ENCODE measurements at regions not wholly inside any gene's neighbourhood (a gene's known extent, or its start where the extent isn't known, plus 50 kb on each side); places are given as distances from the start of the nearest gene placed in this dataset.
"Not testable (repeated sequence)": the region's sequence is repeated elsewhere in the genome, so short reads cannot be mapped to it uniquely, and the experiment has no call there.

- no peak for ATAC-seq
- H3K27ac ChIP-seq: no peak overlapping the region
- H3K4me3 ChIP-seq: no peak overlapping the region
- intact Hi-C loops (cut with DNase I): no loop called here
- H3K4me1 ChIP-seq: no peaks in the 10 kb centered on the region
- peaks cover 0 to 11% (median 0%) of the 10 kb centered on the region in 11 donors for H3K9me3 ChIP-seq
- DNase-seq: no peak
- 89 to 91% methylated on average over 6 of the region's 6 CpGs for WGBS, 2 donors
- no peaks in the 10 kb centered on the region for H3K27me3 ChIP-seq
- no peak for TF ChIP-seq CTCF (IDR thresholded peaks at IDR 0.05)
- no peaks in the 10 kb centered on the region for H3K36me3 ChIP-seq
Observed at GRCh38 chr7:52609511-52609910, 425.9 kb upstream of the POM121L12 start.

DNA sequence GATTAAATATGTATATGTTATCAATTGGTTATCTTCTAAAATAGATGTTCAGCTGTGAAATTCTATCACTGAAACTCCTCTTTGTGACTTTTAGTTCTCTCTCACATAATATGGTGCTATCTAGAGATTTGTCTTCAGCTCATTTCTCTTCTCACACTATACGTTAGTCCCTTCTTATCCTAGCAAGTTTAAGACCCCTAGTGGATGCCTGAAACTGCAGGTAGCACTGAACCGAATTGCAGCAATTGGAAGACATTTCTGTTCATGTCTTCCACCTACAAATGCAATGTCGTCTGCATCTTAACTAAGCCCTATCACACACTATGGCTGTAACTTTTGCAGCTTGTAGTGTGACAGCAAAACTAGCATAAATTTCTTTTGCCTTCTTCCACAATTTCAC, 442.7 kb upstream of the POM121L12 start:
- intact Hi-C loops (cut with DNase I): no loop called here
- H3K27ac ChIP-seq: no peak overlapping the region
- H3K9me3 ChIP-seq: peaks cover 0 to 31% (median 4%) of the 10 kb centered on the region in 11 donors
- no peaks in the 10 kb centered on the region for H3K4me1 ChIP-seq
- DNase-seq (no peak), ATAC-seq (no peak)
- H3K27me3 ChIP-seq: no peaks in the 10 kb centered on the region
- no peak overlapping the region for H3K4me3 ChIP-seq
- 53 to 59% methylated on average over 3 of the region's 3 CpGs for WGBS, 2 donors
- no peak for TF ChIP-seq CTCF (IDR thresholded peaks at IDR 0.05)
- H3K36me3 ChIP-seq: no peaks in the 10 kb centered on the region

DNA sequence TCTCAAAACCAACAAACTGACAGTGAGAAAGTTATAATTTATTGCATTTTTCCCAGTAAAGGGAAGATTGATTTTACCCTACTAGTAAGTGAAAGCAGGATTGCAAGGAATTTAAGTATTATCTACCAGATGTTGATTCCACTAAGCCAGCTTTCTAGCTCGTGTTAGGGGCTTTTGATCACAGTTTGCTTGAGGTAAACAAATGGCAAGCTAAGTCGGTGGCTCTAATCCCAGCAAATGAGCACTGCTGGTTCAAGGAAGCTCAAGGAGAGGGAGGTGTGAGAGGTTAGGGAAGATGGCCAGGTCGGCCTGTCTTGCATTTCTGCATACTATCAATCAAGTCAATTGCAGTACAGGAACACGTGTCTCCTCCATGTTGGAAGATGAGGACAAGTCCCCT, 448.7 kb upstream of the POM121L12 start:
- no peaks in the 10 kb centered on the region for H3K4me1 ChIP-seq
- no peak overlapping the region for H3K4me3 ChIP-seq
- ATAC-seq (no peak), DNase-seq (no peak)
- no peak overlapping the region for H3K27ac ChIP-seq
- H3K36me3 ChIP-seq: no peaks in the 10 kb centered on the region
- intact Hi-C loops (cut with DNase I): no loop called here
- TF ChIP-seq CTCF (IDR thresholded peaks at IDR 0.05): no peak
- peaks cover 0 to 24% (median 7%) of the 10 kb centered on the region in 11 donors for H3K9me3 ChIP-seq
- 9% methylated on average over 4 of the region's 4 CpGs for WGBS, 2 donors
- H3K27me3 ChIP-seq: no peaks in the 10 kb centered on the region

GRCh38 chr7:52584041-52584440, 451.4 kb upstream of the POM121L12 start:
- peaks cover 0 to 31% (median 7%) of the 10 kb centered on the region in 11 donors for H3K9me3 ChIP-seq
- ATAC-seq (no peak), DNase-seq (no peak)
- H3K4me3 ChIP-seq: no peak overlapping the region
- no peak overlapping the region for H3K27ac ChIP-seq
- intact Hi-C loops (cut with DNase I): no loop called here
- H3K27me3 ChIP-seq: no peaks in the 10 kb centered on the region
- no peaks in the 10 kb centered on the region for H3K4me1 ChIP-seq
- 52 to 54% methylated on average over 2 of the region's 2 CpGs for WGBS, 2 donors
- TF ChIP-seq CTCF (IDR thresholded peaks at IDR 0.05): no peak
- no peaks in the 10 kb centered on the region for H3K36me3 ChIP-seq

DNA sequence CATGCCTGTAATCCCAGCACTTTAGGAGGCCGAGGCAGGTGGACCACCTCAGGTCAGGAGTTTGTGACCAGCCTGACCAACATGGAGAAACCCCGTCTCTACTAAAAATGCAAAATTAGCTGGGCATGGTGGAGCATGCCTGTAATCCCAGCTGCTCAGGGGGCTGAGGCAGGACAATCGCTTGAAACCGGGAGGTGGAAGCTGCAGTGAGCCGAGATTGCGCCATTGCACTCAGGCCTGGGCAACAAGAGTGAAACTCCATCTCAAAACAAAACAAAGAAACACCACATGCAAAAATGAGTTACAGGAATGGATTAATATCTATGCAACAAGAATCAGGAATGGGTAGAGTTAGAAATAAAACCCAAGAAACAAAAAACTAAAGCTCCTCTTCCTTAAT, 462.3 kb upstream of the POM121L12 start:
- H3K27ac ChIP-seq; H3K36me3 ChIP-seq; H3K9me3 ChIP-seq; ATAC-seq; DNase-seq; H3K4me3 ChIP-seq; intact Hi-C loops (cut with DNase I); H3K4me1 ChIP-seq; H3K27me3 ChIP-seq: not testable (repeated sequence)
- 90 to 91% methylated on average over 6 of the region's 6 CpGs for WGBS, 2 donors

Measured in heart right ventricle (tissue), 16 donors.